ENCODE measurements at regions not wholly inside any gene's neighbourhood (a gene's known extent, or its start where the extent isn't known, plus 50 kb on each side); places are given as distances from the start of the nearest gene placed in this dataset.

DNA sequence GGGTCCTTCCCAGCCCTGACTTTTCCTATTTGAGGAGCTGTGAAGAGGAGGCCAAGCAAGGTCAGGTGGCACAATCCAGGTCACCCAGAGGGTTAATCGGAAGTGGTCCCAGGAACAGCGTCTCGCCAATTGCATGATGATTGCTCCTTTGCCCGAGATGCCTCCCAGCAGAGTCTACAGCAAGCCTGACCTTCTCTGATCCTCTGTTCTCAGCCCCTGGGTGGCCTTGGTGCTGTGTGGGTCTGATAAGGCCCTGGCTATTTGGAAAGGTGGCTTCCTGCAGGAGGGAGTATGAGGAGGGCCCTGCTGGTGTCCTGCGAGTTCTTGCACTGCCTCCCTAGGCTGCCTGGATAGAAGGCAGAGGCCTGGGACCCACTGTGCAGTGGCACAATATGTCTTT lies 116.2 kb downstream of the FOXD2 start:
- no peak for DNase-seq (ENCODE audit: low read depth in 3 of 3)

DNA sequence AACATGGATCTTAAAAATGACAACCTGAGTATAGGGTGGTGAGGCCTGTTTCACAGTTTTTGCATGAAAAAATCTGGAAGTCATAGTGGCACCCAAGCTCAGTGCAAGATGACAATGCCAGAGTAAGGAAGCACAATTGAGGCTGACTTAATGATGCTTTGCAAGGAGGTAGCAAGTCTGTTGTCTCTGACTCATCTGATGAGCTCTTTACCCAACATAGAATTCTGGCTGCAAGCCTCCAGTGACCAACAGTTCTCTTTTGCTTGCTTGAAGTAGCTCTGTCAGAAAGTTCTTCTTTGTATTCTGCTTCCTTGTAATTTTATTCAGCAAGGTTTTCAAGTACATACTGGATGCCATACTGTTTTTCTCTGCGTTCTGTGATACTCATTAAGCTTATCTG lies 117.1 kb downstream of the FOXD2 start:
- DNase-seq (ENCODE audit: low read depth in 3 of 3), result no peak

DNA sequence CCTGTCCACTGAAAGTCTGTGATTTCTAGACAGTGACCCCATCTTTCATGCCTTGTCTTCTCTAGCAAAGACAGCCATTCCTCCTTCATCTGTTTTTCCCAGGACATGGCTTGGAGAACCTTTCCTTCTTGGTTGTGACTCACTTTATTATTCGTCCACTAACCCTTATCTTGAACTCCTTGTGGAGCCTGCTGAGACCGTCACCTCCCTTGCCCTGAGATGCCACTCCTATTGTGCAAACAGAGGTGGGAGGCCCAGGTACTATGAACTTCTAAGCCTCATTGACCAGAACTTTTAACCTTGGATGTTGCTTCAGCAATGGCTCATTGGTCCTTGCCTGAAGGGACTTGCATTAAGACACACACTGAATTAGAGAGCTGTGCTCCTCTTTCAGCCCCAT lies 117.5 kb downstream of the FOXD2 start:
- no peak for DNase-seq (ENCODE audit: low read depth in 3 of 3)

DNA sequence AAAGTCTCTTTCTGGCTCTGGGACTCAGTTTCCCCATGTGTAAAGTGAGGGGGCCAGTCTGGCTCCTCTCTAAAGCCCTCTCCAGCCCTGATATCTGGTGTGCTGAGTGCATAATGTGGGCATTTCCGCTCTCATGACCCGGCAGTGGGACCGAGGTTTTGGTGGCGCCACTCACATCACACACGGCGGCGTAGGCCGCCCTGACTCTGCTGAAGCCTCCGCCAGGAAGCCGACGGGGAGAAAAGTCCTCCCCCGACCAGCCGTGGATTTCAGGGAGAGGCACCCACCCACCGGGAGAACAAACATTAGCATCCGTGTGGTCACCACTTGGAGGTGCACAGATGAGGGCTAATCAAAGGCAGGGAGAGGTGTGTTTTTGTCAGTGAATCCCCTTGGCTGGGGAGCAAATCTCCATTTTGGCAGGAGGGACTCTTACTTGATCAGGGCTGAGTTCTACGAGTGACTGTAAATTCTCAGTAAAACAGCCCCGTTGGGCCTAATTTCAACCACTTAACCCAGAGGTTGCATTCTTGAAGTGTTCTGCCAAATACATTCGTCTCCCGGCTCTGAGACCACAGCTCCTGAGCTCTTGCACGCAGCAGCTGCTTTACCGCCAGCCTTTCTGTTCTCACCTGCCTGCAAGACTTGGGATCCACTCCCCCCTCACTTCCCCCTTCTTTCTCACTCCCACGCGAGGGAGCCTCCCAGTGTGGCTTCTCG lies 118.2 kb downstream of the FOXD2 start:
- no peak for DNase-seq (ENCODE audit: low read depth in 3 of 3)

DNA sequence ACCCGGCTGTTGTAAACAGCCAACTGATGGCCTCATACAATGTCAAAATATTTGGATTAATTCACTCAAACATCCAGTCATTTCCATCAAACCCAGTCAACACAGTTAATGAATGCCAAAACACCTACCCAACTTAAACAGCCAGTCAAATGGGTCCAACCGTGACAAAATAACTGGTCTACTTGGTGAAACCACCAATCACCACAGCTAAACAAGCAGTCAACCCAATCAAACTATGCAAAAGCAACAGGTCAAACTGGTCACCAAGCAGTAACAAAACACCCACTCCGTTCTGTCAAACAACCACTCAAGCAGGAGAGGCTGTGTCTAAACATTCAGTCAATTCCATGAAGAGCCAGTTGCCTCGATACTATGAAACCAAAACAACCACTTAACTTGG lies 119.2 kb downstream of the FOXD2 start:
- no peak for DNase-seq (ENCODE audit: low read depth in 3 of 3)

DNA sequence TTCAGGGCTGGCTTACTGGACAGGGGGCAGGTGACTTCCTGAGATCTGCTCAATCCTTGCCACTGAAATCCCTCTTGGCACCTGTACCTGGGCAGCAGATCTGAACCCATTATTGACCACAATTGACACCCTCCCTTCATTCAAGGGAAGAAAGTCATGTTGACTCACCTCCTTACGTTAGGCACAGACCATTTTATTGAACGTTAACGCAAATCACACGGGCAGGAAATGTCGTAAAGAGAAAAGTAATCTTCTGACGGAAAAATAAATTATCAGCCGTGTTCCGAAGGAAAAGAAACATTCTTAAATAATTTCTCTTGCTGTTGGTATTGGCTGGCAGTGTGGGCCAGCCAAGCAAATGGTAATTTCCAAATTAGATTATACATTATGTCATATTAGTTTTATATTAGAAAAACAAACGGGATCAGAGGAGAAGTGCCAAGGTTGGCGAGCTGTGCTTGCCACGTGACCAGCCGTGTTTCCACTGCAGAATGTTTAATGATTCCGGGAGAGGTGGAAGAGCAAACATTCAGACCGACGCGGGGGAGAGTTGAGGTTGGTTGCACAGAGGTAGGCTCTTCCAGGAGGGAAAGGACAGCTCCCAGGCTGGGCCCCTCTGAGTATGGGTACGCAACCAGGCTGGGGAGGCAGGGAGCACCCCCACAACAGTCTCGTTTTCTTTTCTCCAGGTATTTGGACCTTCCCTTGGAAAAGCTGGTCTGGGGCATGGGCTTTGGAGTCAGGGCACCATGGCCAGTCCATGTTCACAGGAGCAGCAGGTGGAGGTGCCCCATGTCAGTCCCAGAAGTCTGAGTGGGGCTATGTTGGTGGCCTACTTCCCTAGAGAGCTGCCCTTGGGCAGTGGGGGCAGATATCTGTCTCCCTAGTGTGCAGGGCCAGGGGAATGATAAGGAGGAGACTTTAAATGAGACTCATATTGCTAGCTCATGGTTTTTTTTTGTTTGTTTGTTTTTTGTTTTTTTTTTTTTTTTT lies 121.1 kb downstream of the FOXD2 start:
- no peak for DNase-seq (ENCODE audit: low read depth in 3 of 3)

DNA sequence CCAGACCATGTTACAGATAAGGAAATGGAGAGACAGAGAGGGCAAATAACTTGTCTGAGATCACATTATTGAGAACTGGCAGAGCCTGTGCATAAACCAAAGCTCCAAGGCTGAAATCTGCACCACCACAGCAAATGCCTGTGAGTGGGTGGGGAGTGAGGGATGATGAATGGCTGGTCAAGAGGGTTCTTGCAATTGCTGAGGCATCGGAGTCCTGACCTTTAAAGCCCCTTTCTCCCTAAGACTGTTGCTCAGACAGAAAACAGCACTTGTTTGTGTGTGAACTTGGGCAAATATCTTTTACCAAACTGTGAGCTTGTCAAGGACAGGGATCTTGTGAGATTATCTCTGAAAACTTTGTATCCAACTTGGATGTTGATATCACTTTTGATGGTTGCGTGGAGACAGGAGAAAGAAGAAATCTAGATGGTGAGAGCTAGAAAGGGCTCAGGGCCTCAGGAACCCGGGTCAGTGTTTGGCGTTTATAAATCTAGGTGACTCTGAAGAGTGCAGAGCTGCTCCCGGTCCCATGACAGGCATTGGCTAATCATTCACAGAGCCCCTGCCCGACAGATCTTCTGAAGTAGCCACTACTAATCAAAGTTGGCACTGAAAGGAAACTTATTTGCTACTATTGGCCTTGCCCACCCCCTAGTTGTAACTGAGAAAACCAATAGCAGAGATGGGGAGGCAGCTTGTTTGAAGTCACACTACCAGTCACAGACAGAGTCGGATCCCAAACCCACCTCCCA lies 122.3 kb downstream of the FOXD2 start:
- DNase-seq (ENCODE audit: low read depth in 3 of 3), result no peak

DNA sequence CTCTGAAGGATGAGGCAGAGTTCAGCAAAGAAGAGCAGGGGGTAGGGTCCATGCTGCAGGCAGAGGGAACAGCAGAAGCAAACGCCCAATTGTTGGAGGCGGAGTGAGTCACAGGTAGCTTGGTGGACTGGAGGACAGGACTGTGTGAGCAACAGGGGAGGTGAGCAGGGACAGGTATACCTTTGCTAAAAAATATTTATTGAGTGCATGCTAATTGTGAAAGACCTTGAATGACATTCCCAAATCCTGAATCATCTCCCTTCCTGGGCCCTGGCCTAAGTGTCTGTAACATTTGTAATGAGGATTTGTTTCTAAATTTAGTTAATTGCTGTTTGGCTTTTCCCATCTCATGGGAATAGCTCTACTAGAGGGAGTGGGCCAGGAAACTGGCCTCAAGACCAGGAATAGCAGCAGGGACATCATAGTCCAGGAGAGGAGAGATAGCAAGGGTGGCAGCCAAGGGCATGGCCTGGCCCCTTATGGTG lies 123.7 kb downstream of the FOXD2 start:
- no peak for DNase-seq (ENCODE audit: low read depth in 3 of 3)

DNA sequence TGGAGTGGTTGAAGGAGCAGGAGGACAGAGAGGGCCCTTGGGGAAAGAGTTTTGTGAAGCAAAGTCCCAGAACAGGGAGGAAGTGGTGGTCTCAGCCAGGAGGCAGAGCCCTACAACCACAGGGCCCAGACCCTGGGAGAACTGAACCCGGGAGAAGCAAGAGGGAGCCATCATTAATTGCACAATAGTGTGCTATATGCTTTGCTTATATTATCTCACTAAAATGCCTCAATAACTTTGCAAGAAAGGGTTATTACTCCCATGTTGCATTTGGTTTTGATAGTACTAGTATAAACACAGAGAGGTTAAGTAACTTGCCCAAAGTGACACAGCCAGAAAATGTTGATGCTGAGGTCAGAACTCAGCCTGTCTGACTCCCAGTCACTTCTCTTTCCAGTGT lies 124.3 kb downstream of the FOXD2 start:
- no peak for DNase-seq (ENCODE audit: low read depth in 3 of 3)

DNA sequence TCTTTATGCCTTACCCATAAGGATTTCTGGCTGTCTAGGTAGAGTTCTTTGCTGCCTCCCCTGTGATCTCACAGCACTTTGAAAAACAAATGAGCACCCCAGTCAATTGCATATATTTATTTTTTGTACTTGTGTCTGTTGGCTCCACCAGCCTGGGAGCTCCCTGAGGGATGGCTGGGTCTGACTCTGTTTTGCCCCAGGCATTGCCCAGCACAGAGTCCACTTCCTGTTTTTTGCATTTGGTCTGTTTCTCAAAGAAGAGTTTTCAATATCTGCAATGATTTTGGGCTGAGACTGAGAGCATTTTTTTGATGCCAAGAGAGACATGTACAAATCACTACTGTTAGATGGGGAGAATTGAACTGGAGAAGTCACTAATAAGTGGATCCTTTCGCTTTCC lies 125.0 kb downstream of the FOXD2 start:
- DNase-seq (ENCODE audit: low read depth in 3 of 3), result no peak

DNA sequence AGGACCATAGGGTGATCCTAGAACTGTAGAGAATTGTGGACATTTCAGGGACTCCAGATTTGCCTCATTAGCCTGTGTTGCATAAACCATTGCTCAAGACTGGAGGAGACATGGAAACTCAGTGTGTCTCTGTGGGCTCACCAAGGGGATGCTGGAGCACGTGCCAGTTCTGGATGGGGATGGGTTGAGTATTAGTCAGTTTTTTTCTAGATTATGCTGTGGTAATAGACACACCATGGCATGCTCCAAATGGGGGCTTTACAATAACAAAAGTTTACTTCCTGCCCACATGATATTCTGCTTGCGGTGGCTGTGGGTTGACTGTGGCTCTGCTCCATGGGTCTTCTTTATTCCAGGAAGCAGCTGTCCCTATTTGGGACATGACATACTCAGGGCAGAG lies 125.4 kb downstream of the FOXD2 start:
- DNase-seq (ENCODE audit: low read depth in 3 of 3), result no peak

DNA sequence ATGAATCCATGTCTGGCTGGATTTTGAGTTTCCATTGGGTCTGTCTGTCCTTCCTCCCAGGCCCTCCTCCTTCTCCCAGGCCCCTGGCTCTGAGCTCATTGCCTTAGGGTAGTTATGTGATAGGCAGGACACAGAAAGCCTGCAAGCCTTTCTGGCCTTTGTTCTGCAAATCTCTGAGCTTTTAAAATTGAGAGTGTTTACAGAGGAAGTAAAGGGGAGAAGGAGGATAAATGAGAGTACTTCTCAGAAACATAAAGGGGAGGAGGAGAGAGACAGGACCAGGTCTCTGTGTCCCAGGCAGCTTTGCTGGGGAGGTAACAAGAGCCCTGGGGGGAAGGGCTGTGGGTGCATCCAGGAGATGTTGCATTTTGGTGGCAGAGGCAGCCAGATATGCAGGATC lies 126.7 kb downstream of the FOXD2 start:
- DNase-seq (ENCODE audit: low read depth in 3 of 3), result no peak

DNA sequence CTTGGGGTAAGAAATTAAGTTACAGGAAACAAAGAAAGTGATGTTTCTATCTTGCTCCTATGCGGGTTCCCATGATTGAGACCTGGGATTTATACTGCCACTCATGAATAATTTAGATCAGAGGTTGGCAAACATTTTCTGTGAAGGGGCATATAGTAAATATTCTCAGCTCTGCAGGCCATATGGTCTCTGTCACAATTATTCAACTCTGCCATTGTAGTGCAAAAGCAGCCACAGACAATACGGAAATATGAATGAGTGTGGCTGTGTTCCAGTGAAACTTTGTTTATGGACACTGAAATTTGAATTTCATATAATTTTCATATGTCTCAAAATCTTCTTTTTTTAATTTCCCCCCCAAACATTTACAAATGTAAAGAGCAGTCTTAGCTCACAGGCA lies 127.2 kb downstream of the FOXD2 start:
- DNase-seq (ENCODE audit: low read depth in 3 of 3), result no peak

DNA sequence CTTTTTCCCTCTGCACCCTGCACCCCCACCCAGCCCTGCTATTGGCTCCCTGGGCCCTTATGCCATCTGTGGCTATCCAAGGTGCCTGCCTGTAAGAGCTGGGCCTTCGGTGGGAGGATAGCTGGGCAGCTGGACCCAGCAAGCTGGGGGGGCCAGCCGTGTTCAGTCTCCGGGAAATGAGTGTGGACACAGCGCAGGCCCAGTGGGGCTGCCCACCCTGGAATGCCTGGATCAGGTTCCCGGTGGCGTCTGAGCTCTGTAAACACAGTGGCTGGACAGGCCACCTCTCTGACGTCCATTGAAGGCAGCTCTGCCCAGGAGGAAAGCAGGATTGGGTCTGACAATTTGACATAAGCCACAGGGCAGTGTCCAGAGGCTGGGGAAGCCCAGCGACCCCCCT lies 127.8 kb downstream of the FOXD2 start:
- DNase-seq (ENCODE audit: low read depth in 3 of 3), result no peak

DNA sequence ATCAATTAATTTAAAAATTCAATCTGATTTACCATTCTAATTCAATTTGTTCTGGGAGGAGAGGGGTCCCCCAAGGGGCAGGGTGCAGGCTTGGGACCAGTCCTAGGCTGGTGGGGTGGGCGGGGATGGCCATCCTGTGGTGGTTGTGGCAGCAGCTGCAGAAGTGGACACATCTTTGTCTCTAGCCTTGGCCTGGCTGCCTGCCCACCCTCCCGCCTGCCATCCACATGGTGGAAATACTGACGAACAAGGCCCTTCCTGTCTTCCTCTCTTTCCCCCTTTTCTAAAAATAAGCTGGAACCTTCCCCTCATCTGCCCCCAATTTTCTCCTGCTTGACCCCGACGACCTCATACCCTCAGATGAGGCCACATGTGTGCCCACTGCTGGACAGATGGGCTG lies 130.9 kb downstream of the FOXD2 start:
- DNase-seq (ENCODE audit: low read depth in 3 of 3), result no peak

DNA sequence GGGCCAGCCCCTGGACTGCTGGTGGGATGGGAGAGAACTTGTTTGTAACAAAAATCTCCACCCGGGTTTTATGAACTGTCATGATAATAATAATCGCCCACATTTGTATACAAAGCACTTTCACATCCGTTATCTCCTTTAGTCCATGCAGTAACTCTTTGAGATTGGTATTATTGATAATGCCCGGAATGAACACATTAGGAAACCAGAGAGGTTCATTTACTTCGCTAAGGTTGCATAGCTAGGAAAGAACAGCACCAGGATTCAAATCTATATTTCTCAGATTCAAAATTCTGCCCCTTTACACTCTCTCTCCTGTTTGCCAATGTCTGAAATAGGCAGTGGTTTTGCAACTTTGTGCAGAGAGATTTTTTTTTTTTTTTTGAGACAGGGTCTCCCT lies 131.4 kb downstream of the FOXD2 start:
- DNase-seq (ENCODE audit: low read depth in 3 of 3), result no peak

DNA sequence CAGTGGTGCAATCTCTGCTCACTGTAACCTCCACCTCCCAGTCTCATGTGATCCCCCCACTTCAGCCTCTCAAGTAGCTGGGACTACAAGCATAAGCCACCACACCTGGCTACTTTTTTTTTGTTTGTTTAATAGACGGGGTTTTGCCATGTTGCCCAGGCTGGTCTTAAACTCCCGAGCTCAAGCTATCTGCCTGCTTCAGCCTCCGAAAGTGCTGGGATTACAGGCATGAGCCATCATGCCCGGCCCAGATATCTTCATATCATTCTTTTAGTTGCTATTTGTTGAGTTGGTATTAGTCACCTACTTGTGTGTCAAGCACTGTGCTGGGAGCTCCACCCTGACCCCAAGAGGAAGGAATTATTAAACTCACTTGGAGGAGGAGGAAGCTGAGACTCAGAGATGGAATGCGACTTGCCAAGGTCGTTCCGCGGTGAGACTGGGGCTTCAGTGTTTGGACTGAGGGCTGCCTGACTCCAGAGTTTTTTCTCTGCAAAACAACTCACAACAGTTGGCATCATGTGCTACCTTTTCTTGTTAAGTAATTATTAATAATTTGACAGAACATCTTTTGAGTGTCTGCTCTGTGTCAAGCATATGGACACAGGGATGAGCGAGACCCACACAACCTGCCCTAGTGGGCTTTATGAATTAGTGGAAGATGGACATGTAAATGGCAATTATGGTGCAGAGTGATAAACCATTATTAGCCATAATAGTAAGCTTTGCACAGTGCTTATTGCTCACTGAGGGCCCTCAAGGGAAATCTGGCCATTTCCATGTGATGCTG lies 132.0 kb downstream of the FOXD2 start:
- DNase-seq (ENCODE audit: low read depth in 3 of 3), result no peak

DNA sequence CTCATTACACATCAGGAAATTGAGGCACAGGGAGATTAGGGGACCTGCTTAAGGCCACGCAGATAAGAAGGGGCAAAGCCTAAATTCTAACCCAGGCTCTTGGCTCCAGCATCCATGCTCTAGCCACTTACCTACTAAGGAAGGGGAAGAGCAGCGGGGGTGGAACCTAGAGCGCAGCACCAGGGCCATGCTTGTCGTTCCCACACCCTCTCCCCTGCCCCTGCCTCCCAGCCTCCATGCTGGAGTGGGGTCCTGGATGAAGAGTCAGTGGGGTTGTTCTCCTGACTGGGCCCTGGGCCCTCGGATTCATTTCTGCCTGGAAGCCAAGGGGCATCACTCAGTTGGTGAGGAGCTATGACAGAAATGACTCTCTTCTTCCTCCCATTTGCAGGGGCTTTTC lies 133.3 kb downstream of the FOXD2 start:
- DNase-seq (ENCODE audit: low read depth in 3 of 3), result no peak

DNA sequence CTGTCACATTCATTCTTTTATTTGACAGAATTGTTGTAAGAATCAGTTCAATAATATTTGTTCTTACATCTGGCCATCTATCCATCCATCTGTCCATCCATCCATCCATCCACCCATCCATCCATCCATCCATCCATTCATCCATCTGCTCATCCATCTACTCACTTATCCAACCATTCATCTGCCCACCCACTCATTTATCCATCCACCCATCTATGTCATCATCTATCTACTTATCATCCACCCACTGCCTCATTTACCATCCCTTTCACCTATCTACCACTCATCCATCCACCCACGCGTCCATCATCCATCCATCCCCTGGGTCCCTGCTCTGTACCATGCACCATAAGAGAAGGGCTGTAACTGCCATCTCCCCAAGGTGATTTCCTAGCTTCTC lies 134.1 kb downstream of the FOXD2 start:
- no peak for DNase-seq (ENCODE audit: low read depth in 3 of 3)

DNA sequence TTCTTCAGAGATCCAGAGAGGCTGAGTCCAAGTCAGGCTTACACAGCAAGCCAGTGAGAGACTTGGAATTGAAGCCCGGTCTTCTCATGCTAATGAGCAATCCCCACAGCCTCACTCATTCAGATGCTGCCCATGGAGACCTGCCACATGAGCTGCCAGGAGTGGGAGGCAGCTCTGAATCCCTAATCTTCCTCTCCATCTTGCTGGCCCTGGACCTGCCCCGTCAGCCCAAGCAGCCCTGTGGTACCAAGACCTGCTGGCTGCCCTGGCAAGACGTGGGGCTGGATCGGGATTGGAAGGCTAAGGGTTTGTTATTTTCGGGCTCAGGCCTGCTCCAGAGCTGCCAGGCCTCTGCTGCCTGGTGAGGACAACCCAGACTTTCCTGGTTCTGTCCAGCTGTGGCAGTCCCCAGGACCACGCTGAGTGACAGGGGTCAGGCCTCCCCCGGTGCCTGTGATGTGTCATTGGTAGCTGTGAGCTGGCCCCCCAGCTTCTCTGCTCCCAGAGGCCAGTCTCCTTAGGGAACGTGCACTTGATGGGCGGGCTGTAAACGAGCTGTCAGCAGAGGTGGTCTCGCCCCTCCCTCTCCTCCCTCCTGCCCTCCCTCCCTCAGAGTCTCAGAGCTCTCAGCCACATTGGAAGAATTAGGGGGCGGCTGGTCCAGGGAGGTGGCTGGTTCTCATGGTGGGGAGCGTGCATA lies 135.0 kb downstream of the FOXD2 start:
- DNase-seq (ENCODE audit: low read depth in 3 of 3), result no peak
